Testis (tissue), 2 donors: ENCODE measurements at regions not wholly inside any gene's neighbourhood (a gene's known extent, or its start where the extent isn't known, plus 50 kb on each side); places are given as distances from the start of the nearest gene placed in this dataset.
A peak's percentile ranks its signal among the peaks of the same experiment; 100 is the strongest.

Experiments
- DNase-seq: peaks from one replicate; pipeline ENCODE4 v3.0.0-alpha.2; 2019
- H3K27ac ChIP-seq, 2 donors: fragments of 200-600 bp; sonication (generic); one replicate each; pipeline ENCODE4 v1.5.1; 2019
- H3K27me3 ChIP-seq: fragments of 200-600 bp; sonication (generic); one replicate; pipeline ENCODE4 v1.5.1; 2019
- H3K36me3 ChIP-seq: fragments of 200-600 bp; sonication (generic); one replicate; pipeline ENCODE4 v1.5.1; 2017; ENCODE audit warnings: low read depth; ENCODE audit errors: missing control alignments
- H3K4me1 ChIP-seq: fragments of 200-600 bp; sonication (generic); one replicate; pipeline ENCODE4 v1.5.1; 2019
- H3K4me3 ChIP-seq, 2 donors: fragments of 200-600 bp; sonication (generic); one replicate each; pipeline ENCODE4 v1.5.1; 2017 to 2019
- H3K9me3 ChIP-seq: fragments of 200-600 bp; sonication (generic); one replicate; pipeline ENCODE4 v1.5.1; 2017
- POLR2A ChIP-seq: fragments of 450-650 bp; IDR thresholded peaks from one replicate; pipeline ENCODE4 v1.6.1; 2017; ENCODE audit warnings: antibody characterized with exemption, mild to moderate bottlenecking, moderate library complexity
- WGBS, 2 donors: methylation state at CpG; one replicate each; pipeline ENCODE4 v1.1.5; 2018; 5-methylcytosine and 5-hydroxymethylcytosine counted together
- intact Hi-C: fragments of 100-400 bp; cut with DNase I; formaldehyde crosslinking; loops from one replicate; pipeline ENCODE4 v1.15.1; 2023; ENCODE audit warnings: low total_unique reads
- TF ChIP-seq, protein P1 (sequence below), 3 experiments: fragments of 450-650 bp in 2 of 3; fragments of 200-600 bp in 1 of 3; sonication (generic) in 1 of 3; IDR thresholded peaks; one replicate each; pipeline ENCODE4 v1.5.1; 2016 to 2019; ENCODE audit warnings: antibody characterized with exemption in 3 of 3, mild to moderate bottlenecking in 2 of 3, moderate library complexity in 1 of 3

DNA sequence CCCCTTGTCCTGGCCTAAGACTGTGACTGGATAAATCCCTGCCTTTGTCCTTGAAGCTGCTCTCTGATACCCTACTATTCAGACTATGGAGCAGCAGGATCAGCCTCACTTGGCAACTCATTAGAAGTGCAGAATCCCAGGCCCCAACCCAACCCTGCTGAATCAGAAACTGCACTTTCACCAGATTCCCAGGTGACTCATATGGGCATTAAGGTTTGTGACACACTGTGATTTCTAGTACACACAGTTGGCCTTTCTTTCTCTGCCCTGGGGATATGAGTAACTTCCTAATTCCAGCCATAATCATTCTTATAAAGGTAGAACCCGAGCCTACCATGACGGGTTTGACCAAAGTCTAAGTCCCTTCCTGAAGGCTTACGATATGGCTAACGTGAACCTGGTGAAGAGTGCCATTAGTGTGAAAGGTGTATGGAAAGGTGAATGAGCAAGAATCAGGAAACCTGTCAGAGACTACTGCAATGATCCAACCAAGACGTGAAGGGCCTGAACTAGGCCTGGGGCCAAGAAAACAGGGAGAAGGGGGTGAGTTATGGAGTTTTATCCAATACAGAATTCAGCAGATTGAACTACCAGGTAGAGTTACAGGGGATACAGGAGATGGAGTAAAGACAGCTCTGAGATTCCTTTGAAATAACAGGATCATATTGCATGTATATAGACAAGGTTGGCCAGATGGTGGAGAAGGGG is 533.0 kb downstream of the BNC2 start:
- H3K4me1 ChIP-seq: no peaks in the 10 kb centered on the region
- no peak for DNase-seq
- intact Hi-C loops: no loop called here
- WGBS, 2 donors: 94 to 95% methylated on average over 5 of the region's 5 CpGs
- H3K9me3 ChIP-seq: no peaks in the 10 kb centered on the region
- H3K27ac ChIP-seq: no peak overlapping the region
- no peak overlapping the region for H3K4me3 ChIP-seq
- no peaks in the 10 kb centered on the region for H3K27me3 ChIP-seq
- TF ChIP-seq, protein P1, sequence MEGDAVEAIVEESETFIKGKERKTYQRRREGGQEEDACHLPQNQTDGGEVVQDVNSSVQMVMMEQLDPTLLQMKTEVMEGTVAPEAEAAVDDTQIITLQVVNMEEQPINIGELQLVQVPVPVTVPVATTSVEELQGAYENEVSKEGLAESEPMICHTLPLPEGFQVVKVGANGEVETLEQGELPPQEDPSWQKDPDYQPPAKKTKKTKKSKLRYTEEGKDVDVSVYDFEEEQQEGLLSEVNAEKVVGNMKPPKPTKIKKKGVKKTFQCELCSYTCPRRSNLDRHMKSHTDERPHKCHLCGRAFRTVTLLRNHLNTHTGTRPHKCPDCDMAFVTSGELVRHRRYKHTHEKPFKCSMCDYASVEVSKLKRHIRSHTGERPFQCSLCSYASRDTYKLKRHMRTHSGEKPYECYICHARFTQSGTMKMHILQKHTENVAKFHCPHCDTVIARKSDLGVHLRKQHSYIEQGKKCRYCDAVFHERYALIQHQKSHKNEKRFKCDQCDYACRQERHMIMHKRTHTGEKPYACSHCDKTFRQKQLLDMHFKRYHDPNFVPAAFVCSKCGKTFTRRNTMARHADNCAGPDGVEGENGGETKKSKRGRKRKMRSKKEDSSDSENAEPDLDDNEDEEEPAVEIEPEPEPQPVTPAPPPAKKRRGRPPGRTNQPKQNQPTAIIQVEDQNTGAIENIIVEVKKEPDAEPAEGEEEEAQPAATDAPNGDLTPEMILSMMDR (IDR thresholded peaks at IDR 0.05): no peak
- TF ChIP-seq POLR2A: no peak
- no peaks in the 10 kb centered on the region for H3K36me3 ChIP-seq

GRCh38 chr9:16341177-16341576 is 529.3 kb downstream of the BNC2 start:
- Histone ChIP-seq H3K4me1 (peaks cover 10% of the 10 kb centered on the region), H3K9me3 (no peaks in the 10 kb centered on the region), H3K27ac (no peak overlapping the region), H3K4me3 (no peak overlapping the region), H3K27me3 (no peaks in the 10 kb centered on the region), H3K36me3 (no peaks in the 10 kb centered on the region)
- no peak for TF ChIP-seq POLR2A
- TF ChIP-seq, protein P1 (IDR thresholded peaks at IDR 0.05): no peak
- 73 to 85% methylated on average over 2 of the region's 2 CpGs for WGBS, 2 donors
- intact Hi-C loops: no loop called here
- DNase-seq: no peak

GRCh38 chr9:16342246-16343020 is 528.0 kb downstream of the BNC2 start:
- Histone ChIP-seq H3K9me3 (no peaks in the 10 kb centered on the region), H3K4me1 (peaks cover 10% of the 10 kb centered on the region), H3K36me3 (no peaks in the 10 kb centered on the region), H3K27me3 (no peaks in the 10 kb centered on the region), H3K4me3 (no peak overlapping the region), H3K27ac (no peak overlapping the region)
- intact Hi-C loops: no loop called here
- DNase-seq: no peak
- WGBS, 2 donors: 84 to 86% methylated on average over 7 of the region's 7 CpGs
- TF ChIP-seq, protein P1 (IDR thresholded peaks at IDR 0.05): no peak
- no peak for TF ChIP-seq POLR2A

- Histone ChIP-seq H3K9me3 (no peaks in the 10 kb centered on the region), H3K4me3 (no peak overlapping the region), H3K27me3 (no peaks in the 10 kb centered on the region), H3K36me3 (no peaks in the 10 kb centered on the region), H3K27ac (no peak overlapping the region), H3K4me1 (peaks cover 10% of the 10 kb centered on the region)
- intact Hi-C loops: no loop called here
- DNase-seq: peak; percentile 45
- TF ChIP-seq POLR2A: no peak
- TF ChIP-seq, protein P1 (IDR thresholded peaks at IDR 0.05): no peak
- 60 to 61% methylated on average over 12 of the region's 12 CpGs for WGBS, 2 donors
Measured at GRCh38 chr9:16343249-16344237, 526.9 kb downstream of the BNC2 start.
